ENCODE measurements at regions not wholly inside any gene's neighbourhood (a gene's known extent, or its start where the extent isn't known, plus 50 kb on each side); places are given as distances from the start of the nearest gene placed in this dataset.

- intact Hi-C loops (cut with DNase I) = no loop called here
- no peak overlapping the region for H3K4me3 ChIP-seq
- H3K27ac ChIP-seq = no peak overlapping the region
- no peak for DNase-seq (ENCODE audit: low spot score in 2 of 2)
- H3K36me3 ChIP-seq = no peaks in the 10 kb centered on the region
- no peaks in the 10 kb centered on the region for H3K27me3 ChIP-seq
- H3K4me1 ChIP-seq = no peaks in the 10 kb centered on the region
- H3K9me3 ChIP-seq = no peaks in the 10 kb centered on the region
- no peak for TF ChIP-seq CTCF (IDR thresholded peaks at IDR 0.05)
Observed at GRCh38 chr9:22582221-22582620, 135.6 kb downstream of the DMRTA1 start.

GRCh38 chr9:22588918-22589317, 142.3 kb downstream of the DMRTA1 start:
- H3K27me3 ChIP-seq = no peaks in the 10 kb centered on the region
- no peak for DNase-seq (ENCODE audit: low spot score in 2 of 2)
- H3K4me3 ChIP-seq = no peak overlapping the region
- intact Hi-C loops (cut with DNase I) = no loop called here
- no peak overlapping the region for H3K27ac ChIP-seq
- H3K36me3 ChIP-seq = no peaks in the 10 kb centered on the region
- H3K4me1 ChIP-seq = no peaks in the 10 kb centered on the region
- no peak for TF ChIP-seq CTCF (IDR thresholded peaks at IDR 0.05)
- H3K9me3 ChIP-seq = no peaks in the 10 kb centered on the region

GRCh38 chr9:22590336-22591033, 143.9 kb downstream of the DMRTA1 start:
- Histone ChIP-seq H3K9me3 (no peaks in the 10 kb centered on the region), H3K27ac (no peak overlapping the region), H3K36me3 (no peaks in the 10 kb centered on the region), H3K4me3 (no peak overlapping the region), H3K4me1 (no peaks in the 10 kb centered on the region), H3K27me3 (no peaks in the 10 kb centered on the region)
- no peak for TF ChIP-seq CTCF (IDR thresholded peaks at IDR 0.05)
- intact Hi-C loops (cut with DNase I) = no loop called here
- no peak for DNase-seq (ENCODE audit: low spot score in 2 of 2)

- intact Hi-C loops (cut with DNase I) = no loop called here
- H3K27me3 ChIP-seq = no peaks in the 10 kb centered on the region
Observed at GRCh38 chr9:22595805-22596204, 149.2 kb downstream of the DMRTA1 start.

GRCh38 chr9:22617156-22617555, 170.5 kb downstream of the DMRTA1 start:
- no peak for TF ChIP-seq CTCF (IDR thresholded peaks at IDR 0.05)
- intact Hi-C loops (cut with DNase I) = no loop called here
- no peaks in the 10 kb centered on the region for H3K9me3 ChIP-seq
- no peak for DNase-seq (ENCODE audit: low spot score in 2 of 2)
- H3K4me1 ChIP-seq = no peaks in the 10 kb centered on the region
- no peaks in the 10 kb centered on the region for H3K36me3 ChIP-seq
- no peak overlapping the region for H3K4me3 ChIP-seq
- no peak overlapping the region for H3K27ac ChIP-seq
- H3K27me3 ChIP-seq = no peaks in the 10 kb centered on the region

More at GRCh38 chr9:22595805-22596204, 149.2 kb downstream of the DMRTA1 start:
- no peaks in the 10 kb centered on the region for H3K9me3 ChIP-seq
- no peak overlapping the region for H3K4me3 ChIP-seq
- no peak for DNase-seq (ENCODE audit: low spot score in 2 of 2)
- no peak for TF ChIP-seq CTCF (IDR thresholded peaks at IDR 0.05)
- H3K36me3 ChIP-seq = no peaks in the 10 kb centered on the region
- no peak overlapping the region for H3K27ac ChIP-seq
- H3K4me1 ChIP-seq = no peaks in the 10 kb centered on the region

GRCh38 chr9:22622815-22623214, 176.2 kb downstream of the DMRTA1 start:
- no peaks in the 10 kb centered on the region for H3K36me3 ChIP-seq
- no peak for TF ChIP-seq CTCF (IDR thresholded peaks at IDR 0.05)
- H3K4me3 ChIP-seq = no peak overlapping the region
- H3K4me1 ChIP-seq = no peaks in the 10 kb centered on the region
- intact Hi-C loops (cut with DNase I) = no loop called here
- no peak overlapping the region for H3K27ac ChIP-seq
- DNase-seq (ENCODE audit: low spot score in 2 of 2) = no peak
- H3K9me3 ChIP-seq = no peaks in the 10 kb centered on the region
- H3K27me3 ChIP-seq = no peaks in the 10 kb centered on the region

Measured in ascending aorta (tissue), 2 donors.